IMR-90 (cell line): ENCODE measurements at regions not wholly inside any gene's neighbourhood (a gene's known extent, or its start where the extent isn't known, plus 50 kb on each side); places are given as distances from the start of the nearest gene placed in this dataset.
A peak's percentile ranks its signal among the peaks of the same experiment; 100 is the strongest.

Source experiments
- ATAC-seq: fragments of 200-7000 bp; cut with Tn5 transposase; 2 replicates; pipeline ENCODE4 v1.9.1; 2020; ENCODE audit warnings: low read depth, mild to moderate bottlenecking, moderate library complexity
- BruUV-seq: library from RNA; stranded (reverse); fragments of 400-500 nt; replicated peaks from 2 replicates; lab custom pipeline; 2021; lab: Mats Ljungman, UMichigan
- CTCF ChIA-PET: fragments of 300-600 bp; formaldehyde crosslinking; extraction: SDS; loops from one replicate; lab custom pipeline; 2021; ENCODE audit warnings: antibody characterized with exemption; lab: Yijun Ruan, JAX
- POLR2A ChIA-PET: fragments of 300-600 bp; sonication (Branson Sonifier 250); formaldehyde crosslinking; loops from one replicate; lab custom pipeline; 2022; ENCODE audit warnings: antibody characterized with exemption; ENCODE audit not compliant: unreplicated experiment; lab: Charles Lee
- DNase-seq: peaks from one replicate; pipeline ENCODE4 v3.0.0; 2013
- H2AFZ ChIP-seq: replicated peaks from 2 replicates; pipeline ENCODE3; 2013; ENCODE audit warnings: low read length, mild to moderate bottlenecking; ENCODE audit not compliant: poor library complexity
- H2AK5ac ChIP-seq: 2 replicates; pipeline ENCODE4 v1.6.1; 2013; ENCODE audit warnings: low read depth, low read length, inconsistent platforms
- H2AK9ac ChIP-seq: replicated peaks from 2 replicates; pipeline ENCODE3; 2013; ENCODE audit warnings: mild to moderate bottlenecking, low read depth, low read length, moderate library complexity; ENCODE audit not compliant: poor library complexity
- H2BK120ac ChIP-seq: 2 replicates; pipeline ENCODE4 v1.6.1; 2013; ENCODE audit warnings: low read depth, low read length, inconsistent platforms
- H2BK15ac ChIP-seq: 3 replicates; pipeline ENCODE4 v1.6.1; 2013; ENCODE audit warnings: low read depth, low read length, inconsistent platforms
- H2BK20ac ChIP-seq: 2 replicates; pipeline ENCODE4 v1.6.1; 2013; ENCODE audit warnings: low read depth, mild to moderate bottlenecking, inconsistent platforms, low read length, moderate library complexity
- H2BK5ac ChIP-seq: 2 replicates; pipeline ENCODE4 v1.6.1; 2013; ENCODE audit warnings: mild to moderate bottlenecking, low read depth, low read length, inconsistent platforms; ENCODE audit not compliant: poor library complexity, severe bottlenecking
- H3K14ac ChIP-seq: replicated peaks from 2 replicates; pipeline ENCODE4 v1.6.1; 2013; ENCODE audit warnings: low read depth, low read length, inconsistent platforms
- H3K18ac ChIP-seq: 2 replicates; pipeline ENCODE4 v1.6.1; 2013; ENCODE audit warnings: low read depth, low read length, control low read depth
- H3K23ac ChIP-seq: 2 replicates; pipeline ENCODE4 v1.6.1; 2013; ENCODE audit warnings: low read depth, low read length, inconsistent platforms
- H3K27ac ChIP-seq: 2 replicates; pipeline ENCODE4 v1.5.1; 2013; ENCODE audit warnings: mild to moderate bottlenecking, control low read depth, low read length; ENCODE audit not compliant: insufficient read depth
- H3K27me3 ChIP-seq: 2 replicates; pipeline ENCODE4 v1.6.1; 2013; ENCODE audit warnings: low read length; ENCODE audit not compliant: control insufficient read depth, insufficient read depth
- H3K36me3 ChIP-seq: 2 replicates; pipeline ENCODE4 v1.6.1; 2013; ENCODE audit warnings: low read length, mixed read lengths; ENCODE audit not compliant: control insufficient read depth, insufficient read depth
- H3K4ac ChIP-seq: 2 replicates; pipeline ENCODE4 v1.6.1; 2013; ENCODE audit warnings: low read depth, low read length, inconsistent platforms
- H3K4me1 ChIP-seq: 2 replicates; pipeline ENCODE4 v1.6.1; 2013; ENCODE audit warnings: low read length, mixed read lengths; ENCODE audit not compliant: control insufficient read depth, insufficient read depth
- H3K4me2 ChIP-seq: 2 replicates; pipeline ENCODE4 v1.6.1; 2013; ENCODE audit warnings: low read depth, mild to moderate bottlenecking, control low read depth, low read length, moderate library complexity
- H3K4me3 ChIP-seq: 2 replicates; pipeline ENCODE4 v1.5.1; 2013; ENCODE audit warnings: low read depth, mild to moderate bottlenecking, control low read depth, low read length, moderate library complexity; ENCODE audit not compliant: insufficient read depth
- H3K56ac ChIP-seq: 2 replicates; pipeline ENCODE4 v1.6.1; 2013; ENCODE audit warnings: low read length, inconsistent platforms; ENCODE audit not compliant: insufficient read depth; ENCODE audit errors: extremely low read depth
- H3K79me1 ChIP-seq, 2 experiments: 2 replicates each; pipeline ENCODE4 v1.6.1; 2013; ENCODE audit warnings: low read length in 2 of 2, inconsistent platforms in 1 of 2, low read depth in 1 of 2
- H3K9ac ChIP-seq: 2 replicates; pipeline ENCODE4 v1.6.1; 2013; ENCODE audit warnings: low read depth, low read length, control low read depth
- H3K9me1 ChIP-seq: 2 replicates; pipeline ENCODE4 v1.6.1; 2013; ENCODE audit warnings: low read length, inconsistent platforms; ENCODE audit not compliant: insufficient read depth
- H3K9me3 ChIP-seq: 2 replicates; pipeline ENCODE4 v1.6.1; 2013; ENCODE audit warnings: low read length; ENCODE audit not compliant: control insufficient read depth, insufficient read depth
- H4K20me1 ChIP-seq: 2 replicates; pipeline ENCODE4 v1.6.1; 2013; ENCODE audit warnings: low read length, inconsistent platforms; ENCODE audit not compliant: insufficient read depth
- H4K5ac ChIP-seq: 2 replicates; pipeline ENCODE4 v1.6.1; 2013; ENCODE audit warnings: mild to moderate bottlenecking, low read depth, low read length, control low read depth
- H4K8ac ChIP-seq, 2 experiments: 2 replicates each; pipeline ENCODE4 v1.6.1; 2013; ENCODE audit warnings: low read depth in 2 of 2, low read length in 2 of 2, control low read depth in 1 of 2, inconsistent platforms in 1 of 2
- H4K91ac ChIP-seq: 2 replicates; pipeline ENCODE4 v1.6.1; 2013; ENCODE audit warnings: low read depth, low read length, inconsistent platforms; ENCODE audit not compliant: insufficient read depth
- CEBPB ChIP-seq: IDR thresholded peaks from 2 replicates; pipeline ENCODE4 v1.6.1; 2012; ENCODE audit warnings: low read depth, low read length, improper control_type of control experiment
- FOS ChIP-seq: fragments of 150-350 bp; IDR thresholded peaks from 2 replicates; pipeline ENCODE4 v1.6.1; 2016; ENCODE audit warnings: low read depth, low read length
- MAFK ChIP-seq: IDR thresholded peaks from 2 replicates; pipeline ENCODE4 v1.6.1; 2012; ENCODE audit warnings: low read depth, low read length, improper control_type of control experiment
- MAZ ChIP-seq: IDR thresholded peaks from 2 replicates; pipeline ENCODE4 v1.6.1; 2012; ENCODE audit warnings: low read depth, mild to moderate bottlenecking, low read length, improper control_type of control experiment, moderate library complexity, borderline replicate concordance
- MXI1 ChIP-seq: IDR thresholded peaks from 2 replicates; pipeline ENCODE4 v1.6.1; 2012; ENCODE audit warnings: low read depth, mild to moderate bottlenecking, low read length, moderate library complexity, borderline replicate concordance
- NFE2L2 ChIP-seq: fragments of 150-350 bp; IDR thresholded peaks from 2 replicates; pipeline ENCODE4 v1.6.1; 2016; ENCODE audit warnings: low read depth, mild to moderate bottlenecking, low read length
- POLR2A ChIP-seq: IDR thresholded peaks from 2 replicates; pipeline ENCODE4 v1.6.1; 2012; ENCODE audit warnings: mild to moderate bottlenecking, low read depth, low read length
- RAD21 ChIP-seq: IDR thresholded peaks from 2 replicates; pipeline ENCODE4 v1.6.1; 2012; ENCODE audit warnings: low read length, improper control_type of control experiment
- RFX5 ChIP-seq: IDR thresholded peaks from 2 replicates; pipeline ENCODE4 v1.8.0; 2012; ENCODE audit warnings: low read depth, mild to moderate bottlenecking, low read length, moderate library complexity
- SMC3 ChIP-seq: fragments of 150-350 bp; IDR thresholded peaks from 2 replicates; pipeline ENCODE4 v1.6.1; 2016; ENCODE audit warnings: low read depth, mild to moderate bottlenecking, antibody characterized with exemption, low read length, moderate library complexity
- WGBS, 2 experiments: methylation state at CpG; one replicate each; pipeline versions ENCODE4 v1.1.5 to v1.1.7; 2013; ENCODE audit warnings: missing lambda C conversion rate in 2 of 2; ENCODE audit not compliant: insufficient read length in 1 of 2; ENCODE audit errors: extremely low coverage in 2 of 2; 5-methylcytosine and 5-hydroxymethylcytosine counted together
- dilution Hi-C: fragments of 300-500 bp; cut with HindIII; formaldehyde crosslinking; loops from one replicate; pipeline ENCODE4 v1.14.3; 2018; ENCODE audit warnings: low sequenced_read_pairs; ENCODE audit not compliant: unreplicated experiment
- in situ Hi-C: fragments of 300-500 bp; cut with MboI; formaldehyde crosslinking; loops from 3 replicates; pipeline ENCODE4 v1.14.3; 2019; ENCODE audit warnings: low sequenced_read_pairs, inconsistent platforms, mixed read lengths
- intact Hi-C: fragments of 100-400 bp; cut with micrococcal nuclease; formaldehyde crosslinking; loops from 2 replicates; pipeline ENCODE4 v1.10.0; 2022
- TF ChIP-seq, protein P1 (sequence below): conservative IDR thresholded peaks from 2 replicates; pipeline ENCODE4 v1.5.1; 2012; ENCODE audit warnings: mild to moderate bottlenecking, low read depth, low read length, improper control_type of control experiment
- TF ChIP-seq, protein P2 (sequence below): fragments of 150-350 bp; IDR thresholded peaks from 2 replicates; pipeline ENCODE4 v1.6.1; 2016; ENCODE audit warnings: low read depth, mild to moderate bottlenecking, low read length, moderate library complexity, borderline replicate concordance
- TF ChIP-seq, protein P3 (sequence below): fragments of 150-350 bp; IDR thresholded peaks from 2 replicates; pipeline ENCODE4 v1.6.1; 2017; ENCODE audit warnings: mild to moderate bottlenecking, antibody characterized with exemption, low read length, low read depth

DNA sequence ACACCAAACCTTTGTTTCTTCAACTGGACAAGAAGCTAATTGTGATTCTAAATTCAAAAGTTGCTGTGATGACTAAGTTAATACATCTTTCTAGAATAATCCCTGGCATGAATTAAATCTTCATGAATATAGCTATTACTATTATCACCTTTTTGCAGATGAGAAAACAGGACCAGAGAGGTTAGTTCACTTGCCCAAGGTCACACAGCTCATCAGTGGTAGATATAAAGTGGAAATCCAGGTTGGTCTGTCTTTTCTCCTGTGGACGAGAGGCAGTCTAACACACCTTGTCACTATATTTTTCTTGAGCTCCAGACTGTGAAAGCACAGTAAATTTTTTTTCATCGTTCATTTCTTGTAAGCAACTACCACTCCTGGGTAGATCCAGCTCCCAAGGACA lies 247.6 kb upstream of the LRTM1 start:
- ATAC-seq: no peak
- H3K4me3 ChIP-seq: no peak overlapping the region
- H3K18ac ChIP-seq: peak overlapping the region; percentile 96; the same call in 1 of the 2 replicates
- H3K9me3 ChIP-seq: peaks cover 3% of the 10 kb centered on the region; the same call in 1 of the 2 replicates
- H3K4me2 ChIP-seq: no peak overlapping the region
- no peak overlapping the region; the same call in 1 of the 2 replicates for H4K91ac ChIP-seq
- WGBS, 2 experiments: 100% methylated on average over 1 of the region's 2 CpGs; no CpG with 5 or more reads in 1 of the 2 experiments
- no peak overlapping the region for H3K56ac ChIP-seq
- BruUV-seq: no TSS peak
- dilution Hi-C loops: no loop called here
- peak overlapping the region; percentile 82; the same call in 2 of the 3 replicates for H2BK15ac ChIP-seq
- no peaks in the 10 kb centered on the region for H3K36me3 ChIP-seq
- H3K9me1 ChIP-seq: peaks cover 7% of the 10 kb centered on the region
- no peaks in the 10 kb centered on the region for H4K20me1 ChIP-seq
- no peak overlapping the region for H3K9ac ChIP-seq
- H2AFZ ChIP-seq: no peak overlapping the region
- POLR2A ChIA-PET: no interaction called here
- peaks cover 16% of the 10 kb centered on the region for H3K4me1 ChIP-seq
- CTCF ChIA-PET: interaction anchor here (0.7 kb wide), 1 partner anchor 14 kb away, joined by 3 read pairs; no protein-coding TSS in a partner anchor
- H4K8ac ChIP-seq: peak overlapping the region in 1 of 2 experiments; percentile 53; a peak in 1 of 4 replicates
- H3K27me3 ChIP-seq: no peaks in the 10 kb centered on the region
- peaks cover 4 to 8% of the 10 kb centered on the region in 2 experiments for H3K79me1 ChIP-seq
- H2BK120ac ChIP-seq: peak overlapping the region; percentile 88; the same call in 1 of the 2 replicates
- peak overlapping the region; percentile 6; the same call in 1 of the 2 replicates for H3K4ac ChIP-seq
- peak overlapping the region; percentile 52 for H2BK20ac ChIP-seq
- no peak overlapping the region for H2AK9ac ChIP-seq
- H3K27ac ChIP-seq: no peak overlapping the region
- no peak for DNase-seq
- TF ChIP-seq NFE2L2 (no peak), MAZ (no peak), SMC3 (no peak), RFX5 (no peak), RAD21 (no peak), POLR2A (no peak), MXI1 (no peak), FOS (no peak), CEBPB (no peak), MAFK (no peak)
- TF ChIP-seq, protein P1, sequence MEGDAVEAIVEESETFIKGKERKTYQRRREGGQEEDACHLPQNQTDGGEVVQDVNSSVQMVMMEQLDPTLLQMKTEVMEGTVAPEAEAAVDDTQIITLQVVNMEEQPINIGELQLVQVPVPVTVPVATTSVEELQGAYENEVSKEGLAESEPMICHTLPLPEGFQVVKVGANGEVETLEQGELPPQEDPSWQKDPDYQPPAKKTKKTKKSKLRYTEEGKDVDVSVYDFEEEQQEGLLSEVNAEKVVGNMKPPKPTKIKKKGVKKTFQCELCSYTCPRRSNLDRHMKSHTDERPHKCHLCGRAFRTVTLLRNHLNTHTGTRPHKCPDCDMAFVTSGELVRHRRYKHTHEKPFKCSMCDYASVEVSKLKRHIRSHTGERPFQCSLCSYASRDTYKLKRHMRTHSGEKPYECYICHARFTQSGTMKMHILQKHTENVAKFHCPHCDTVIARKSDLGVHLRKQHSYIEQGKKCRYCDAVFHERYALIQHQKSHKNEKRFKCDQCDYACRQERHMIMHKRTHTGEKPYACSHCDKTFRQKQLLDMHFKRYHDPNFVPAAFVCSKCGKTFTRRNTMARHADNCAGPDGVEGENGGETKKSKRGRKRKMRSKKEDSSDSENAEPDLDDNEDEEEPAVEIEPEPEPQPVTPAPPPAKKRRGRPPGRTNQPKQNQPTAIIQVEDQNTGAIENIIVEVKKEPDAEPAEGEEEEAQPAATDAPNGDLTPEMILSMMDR: no peak
- TF ChIP-seq, protein P2, sequence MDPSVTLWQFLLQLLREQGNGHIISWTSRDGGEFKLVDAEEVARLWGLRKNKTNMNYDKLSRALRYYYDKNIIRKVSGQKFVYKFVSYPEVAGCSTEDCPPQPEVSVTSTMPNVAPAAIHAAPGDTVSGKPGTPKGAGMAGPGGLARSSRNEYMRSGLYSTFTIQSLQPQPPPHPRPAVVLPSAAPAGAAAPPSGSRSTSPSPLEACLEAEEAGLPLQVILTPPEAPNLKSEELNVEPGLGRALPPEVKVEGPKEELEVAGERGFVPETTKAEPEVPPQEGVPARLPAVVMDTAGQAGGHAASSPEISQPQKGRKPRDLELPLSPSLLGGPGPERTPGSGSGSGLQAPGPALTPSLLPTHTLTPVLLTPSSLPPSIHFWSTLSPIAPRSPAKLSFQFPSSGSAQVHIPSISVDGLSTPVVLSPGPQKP: no peak
- TF ChIP-seq, protein P3, sequence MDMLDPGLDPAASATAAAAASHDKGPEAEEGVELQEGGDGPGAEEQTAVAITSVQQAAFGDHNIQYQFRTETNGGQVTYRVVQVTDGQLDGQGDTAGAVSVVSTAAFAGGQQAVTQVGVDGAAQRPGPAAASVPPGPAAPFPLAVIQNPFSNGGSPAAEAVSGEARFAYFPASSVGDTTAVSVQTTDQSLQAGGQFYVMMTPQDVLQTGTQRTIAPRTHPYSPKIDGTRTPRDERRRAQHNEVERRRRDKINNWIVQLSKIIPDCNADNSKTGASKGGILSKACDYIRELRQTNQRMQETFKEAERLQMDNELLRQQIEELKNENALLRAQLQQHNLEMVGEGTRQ: no peak
- H3K14ac ChIP-seq: peak overlapping the region; percentile 84; the same call in 1 of the 2 replicates
- peak overlapping the region; percentile 36 for H2BK5ac ChIP-seq
- H3K23ac ChIP-seq: no peak overlapping the region
- H4K5ac ChIP-seq: peak overlapping the region; percentile 86; the same call in 1 of the 2 replicates
- intact Hi-C loops: no loop called here
- no peak overlapping the region for H2AK5ac ChIP-seq
- in situ Hi-C loops: no loop called here
